Mesenchymal stem cell (in vitro differentiated cells and primary cell): ENCODE measurements at regions not wholly inside any gene's neighbourhood (a gene's known extent, or its start where the extent isn't known, plus 50 kb on each side); places are given as distances from the start of the nearest gene placed in this dataset.

Source experiments
- DNase-seq: peaks from one replicate; pipeline ENCODE4 v3.0.0-alpha.2; 2013
- H2AFZ ChIP-seq: one replicate; pipeline ENCODE4 v1.6.1; 2013; ENCODE audit warnings: low read depth, mild to moderate bottlenecking, control low read depth, inconsistent platforms, low read length, moderate library complexity
- H2AK5ac ChIP-seq: 2 replicates; pipeline ENCODE4 v1.6.1; 2013; ENCODE audit warnings: low read length, moderate library complexity, mild to moderate bottlenecking, inconsistent platforms; ENCODE audit not compliant: severe bottlenecking
- H2BK120ac ChIP-seq: one replicate; pipeline ENCODE4 v1.6.1; 2013; ENCODE audit warnings: low read depth, mild to moderate bottlenecking, inconsistent platforms, low read length, moderate library complexity
- H2BK12ac ChIP-seq, 2 experiments: one replicate each; pipeline ENCODE4 v1.6.1; 2013; ENCODE audit warnings: inconsistent platforms in 2 of 2, low read length in 2 of 2, mild to moderate bottlenecking in 2 of 2, moderate library complexity in 2 of 2, control low read depth in 1 of 2
- H2BK15ac ChIP-seq: one replicate; pipeline ENCODE4 v1.6.1; 2013; ENCODE audit warnings: mild to moderate bottlenecking, low read depth, inconsistent platforms; ENCODE audit not compliant: poor library complexity, severe bottlenecking
- H2BK5ac ChIP-seq: 2 replicates; pipeline ENCODE4 v1.6.1; 2013; ENCODE audit warnings: low read depth, mild to moderate bottlenecking, low read length, control low read depth, inconsistent platforms; ENCODE audit not compliant: poor library complexity, severe bottlenecking
- H3K14ac ChIP-seq, 2 experiments: one replicate each; pipeline ENCODE4 v1.6.1; 2013; ENCODE audit warnings: inconsistent platforms in 2 of 2, low read length in 2 of 2, control low read depth in 1 of 2, mild to moderate bottlenecking in 1 of 2, moderate library complexity in 1 of 2
- H3K18ac ChIP-seq, 2 experiments: one replicate each; pipeline ENCODE4 v1.6.1; 2013; ENCODE audit warnings: inconsistent platforms in 2 of 2, low read length in 2 of 2, control low read depth in 1 of 2, low read depth in 1 of 2, mild to moderate bottlenecking in 1 of 2
- H3K23ac ChIP-seq, 2 experiments: one replicate each; pipeline ENCODE4 v1.6.1; 2013; ENCODE audit warnings: inconsistent platforms in 2 of 2, low read length in 2 of 2, mild to moderate bottlenecking in 2 of 2, moderate library complexity in 2 of 2, control low read depth in 1 of 2
- H3K27ac ChIP-seq: 2 replicates; pipeline ENCODE4 v1.5.1; 2013; ENCODE audit warnings: mild to moderate bottlenecking, moderate library complexity, low read length, control low read depth, inconsistent platforms; ENCODE audit not compliant: poor library complexity, severe bottlenecking
- H3K27me3 ChIP-seq, 2 experiments: 2 replicates each; pipeline versions ENCODE4 v1.6.1 to v1.7.0; 2013; ENCODE audit warnings: low read length in 2 of 2, mild to moderate bottlenecking in 2 of 2, moderate library complexity in 2 of 2, control low read depth in 1 of 2, inconsistent platforms in 1 of 2; ENCODE audit not compliant: control insufficient read depth in 1 of 2, insufficient read depth in 1 of 2
- H3K36me3 ChIP-seq, 2 experiments: 2 replicates each; pipeline versions ENCODE4 v1.6.1 to v1.7.0; 2013; ENCODE audit warnings: low read length in 2 of 2, control low read depth in 1 of 2, inconsistent platforms in 1 of 2, low read depth in 1 of 2, mild to moderate bottlenecking in 1 of 2; ENCODE audit not compliant: insufficient read depth in 2 of 2, control insufficient read depth in 1 of 2
- H3K4ac ChIP-seq, 2 experiments: one replicate each; pipeline ENCODE4 v1.6.1; 2013; ENCODE audit warnings: inconsistent platforms in 2 of 2, low read length in 2 of 2, mild to moderate bottlenecking in 2 of 2, moderate library complexity in 2 of 2, control low read depth in 1 of 2, low read depth in 1 of 2
- H3K4me1 ChIP-seq: 2 replicates; pipeline ENCODE4 v1.6.1; 2013; ENCODE audit warnings: low read depth, low read length, control low read depth; ENCODE audit not compliant: control insufficient read depth, insufficient read depth
- H3K4me2 ChIP-seq: 2 replicates; pipeline ENCODE4 v1.6.1; 2013; ENCODE audit warnings: low read length, mild to moderate bottlenecking, inconsistent platforms; ENCODE audit not compliant: poor library complexity, severe bottlenecking
- H3K4me3 ChIP-seq, 2 experiments: 2 replicates each; pipeline versions ENCODE4 v1.5.1 to v1.7.0; 2013; ENCODE audit warnings: low read length in 2 of 2, mild to moderate bottlenecking in 2 of 2, control low read depth in 1 of 2, low read depth in 1 of 2; ENCODE audit not compliant: insufficient read depth in 1 of 2
- H3K79me1 ChIP-seq: replicated peaks from 2 replicates; pipeline ENCODE4 v1.6.1; 2013; ENCODE audit warnings: mild to moderate bottlenecking, control low read depth, low read length, inconsistent platforms; ENCODE audit not compliant: poor library complexity, severe bottlenecking
- H3K9ac ChIP-seq: 2 replicates; pipeline ENCODE4 v1.7.0; 2013; ENCODE audit warnings: mild to moderate bottlenecking, low read length, moderate library complexity
- H3K9me3 ChIP-seq: 2 replicates; pipeline ENCODE4 v1.7.0; 2013; ENCODE audit warnings: mild to moderate bottlenecking, low read length; ENCODE audit not compliant: control insufficient read depth
- H4K8ac ChIP-seq: one replicate; pipeline ENCODE4 v1.6.1; 2013; ENCODE audit warnings: inconsistent platforms, mild to moderate bottlenecking, low read length, moderate library complexity
- H4K91ac ChIP-seq: one replicate; pipeline ENCODE4 v1.6.1; 2013; ENCODE audit warnings: mild to moderate bottlenecking, low read length, inconsistent platforms
- WGBS: methylation state at CpG from one replicate; pipeline ENCODE4 v1.1.7; 2013; ENCODE audit warnings: mixed read lengths; 5-methylcytosine and 5-hydroxymethylcytosine counted together

GRCh38 chr11:110830747-110831146 lies 118.5 kb upstream of the ARHGAP20 start:
- Histone ChIP-seq H2BK15ac (no peak overlapping the region), H2AK5ac (no peak overlapping the region), H3K4me1 (no peaks in the 10 kb centered on the region), H4K91ac (no peak overlapping the region), H3K9me3 (no peaks in the 10 kb centered on the region), H3K4me3 (no peak overlapping the region), H3K4me2 (no peak overlapping the region), H2BK120ac (no peak overlapping the region), H3K79me1 (no peaks in the 10 kb centered on the region), H3K9ac (no peak overlapping the region), H3K27ac (no peak overlapping the region), H3K14ac (no peak overlapping the region), H3K4ac (no peak overlapping the region), H3K23ac (no peak overlapping the region), H3K27me3 (no peaks in the 10 kb centered on the region), H3K18ac (no peak overlapping the region), H2BK5ac (no peak overlapping the region), H4K8ac (no peak overlapping the region), H2AFZ (no peak overlapping the region), H3K36me3 (no peaks in the 10 kb centered on the region), H2BK12ac (no peak overlapping the region)
- no peak for DNase-seq
- 85% methylated on average over 5 of the region's 5 CpGs for WGBS

GRCh38 chr11:110830344-110830743 lies 118.1 kb upstream of the ARHGAP20 start:
- no peak for DNase-seq
- 85% methylated on average over 6 of the region's 7 CpGs for WGBS
- Histone ChIP-seq H3K9ac (no peak overlapping the region), H3K36me3 (no peaks in the 10 kb centered on the region), H3K18ac (no peak overlapping the region), H4K8ac (no peak overlapping the region), H2BK120ac (no peak overlapping the region), H2BK15ac (no peak overlapping the region), H3K4me2 (no peak overlapping the region), H3K79me1 (no peaks in the 10 kb centered on the region), H3K27ac (no peak overlapping the region), H3K14ac (no peak overlapping the region), H4K91ac (no peak overlapping the region), H2BK12ac (no peak overlapping the region), H3K27me3 (no peaks in the 10 kb centered on the region), H3K4ac (no peak overlapping the region), H2BK5ac (no peak overlapping the region), H2AK5ac (no peak overlapping the region), H3K9me3 (no peaks in the 10 kb centered on the region), H3K4me3 (no peak overlapping the region), H2AFZ (no peak overlapping the region), H3K4me1 (no peaks in the 10 kb centered on the region), H3K23ac (no peak overlapping the region)

GRCh38 chr11:110829873-110830272 lies 117.6 kb upstream of the ARHGAP20 start:
- H2BK120ac ChIP-seq, result no peak overlapping the region
- H3K79me1 ChIP-seq, result no peaks in the 10 kb centered on the region
- no peak overlapping the region for H2AFZ ChIP-seq
- no peak overlapping the region for H3K4me3 ChIP-seq
- H3K4ac ChIP-seq, result no peak overlapping the region
- H2AK5ac ChIP-seq, result no peak overlapping the region
- H3K27ac ChIP-seq, result no peak overlapping the region
- no peak overlapping the region for H2BK5ac ChIP-seq
- no peak overlapping the region for H3K14ac ChIP-seq
- H3K4me2 ChIP-seq, result no peak overlapping the region
- peak overlapping the region; percentile 2 for H3K9ac ChIP-seq
- DNase-seq, result no peak
- H3K18ac ChIP-seq, result no peak overlapping the region
- H3K4me1 ChIP-seq, result no peaks in the 10 kb centered on the region
- H2BK15ac ChIP-seq, result no peak overlapping the region
- no peak overlapping the region for H4K91ac ChIP-seq
- no peaks in the 10 kb centered on the region for H3K27me3 ChIP-seq
- H2BK12ac ChIP-seq, result no peak overlapping the region
- no peak overlapping the region for H3K23ac ChIP-seq
- no peaks in the 10 kb centered on the region for H3K36me3 ChIP-seq
- H4K8ac ChIP-seq, result no peak overlapping the region
- H3K9me3 ChIP-seq, result no peaks in the 10 kb centered on the region

- H2BK5ac ChIP-seq, result no peak overlapping the region
- no peak overlapping the region for H2BK15ac ChIP-seq
- H3K36me3 ChIP-seq, result no peaks in the 10 kb centered on the region
- WGBS, result 43% methylated on average over 1 of the region's 1 CpG
- H3K18ac ChIP-seq, result no peak overlapping the region
- no peak overlapping the region for H3K4me2 ChIP-seq
- H4K91ac ChIP-seq, result no peak overlapping the region
- H2BK12ac ChIP-seq, result no peak overlapping the region
- H3K9ac ChIP-seq, result no peak overlapping the region
- H2BK120ac ChIP-seq, result no peak overlapping the region
- H3K27ac ChIP-seq, result no peak overlapping the region
- no peaks in the 10 kb centered on the region for H3K4me1 ChIP-seq
- H3K79me1 ChIP-seq, result no peaks in the 10 kb centered on the region
- no peak overlapping the region for H3K23ac ChIP-seq
- no peaks in the 10 kb centered on the region for H3K9me3 ChIP-seq
- no peak overlapping the region for H3K4me3 ChIP-seq
- no peak overlapping the region for H2AFZ ChIP-seq
- H2AK5ac ChIP-seq, result no peak overlapping the region
- H3K14ac ChIP-seq, result no peak overlapping the region
- H4K8ac ChIP-seq, result no peak overlapping the region
- H3K4ac ChIP-seq, result no peak overlapping the region
- no peaks in the 10 kb centered on the region for H3K27me3 ChIP-seq
- DNase-seq, result no peak
These were observed 115.8 kb upstream of the ARHGAP20 start for GRCh38 chr11:110828086-110828485.
